Body of pancreas (tissue), 4 donors: ENCODE measurements at regions not wholly inside any gene's neighbourhood (a gene's known extent, or its start where the extent isn't known, plus 50 kb on each side); places are given as distances from the start of the nearest gene placed in this dataset.

Experiments
- CTCF ChIP-seq, 7 experiments: fragments of 450-650 bp in 4 of 7; fragments of 200-600 bp in 3 of 7; sonication (generic) in 3 of 7; IDR thresholded peaks; one replicate each; pipeline ENCODE4 v1.5.1; 2016 to 2019; ENCODE audit warnings: antibody characterized with exemption in 7 of 7
- POLR2A ChIP-seq, 3 donors: fragments of 450-650 bp; IDR thresholded peaks; one replicate each; pipeline ENCODE4 v1.6.1; 2016; ENCODE audit warnings: antibody characterized with exemption in 3 of 3, mild to moderate bottlenecking in 2 of 3

GRCh38 chr14:104321088-104321801 lies 182.9 kb downstream of the KIF26A start:
- TF ChIP-seq CTCF (IDR thresholded peaks at IDR 0.05) (no peak), POLR2A (IDR thresholded peaks at IDR 0.05) (no peak)
